HG03175 (cell line): ENCODE measurements at regions not wholly inside any gene's neighbourhood (a gene's known extent, or its start where the extent isn't known, plus 50 kb on each side); places are given as distances from the start of the nearest gene placed in this dataset.
"Not testable (repeated sequence)": the region's sequence is repeated elsewhere in the genome, so short reads cannot be mapped to it uniquely, and the experiment has no call there.

Experiments used
- ATAC-seq: cut with Tn5 transposase; IDR thresholded peaks from one replicate; pipeline ENCODE4 v1.9.1; 2021; ENCODE audit warnings: mild to moderate bottlenecking, moderate library complexity; ENCODE audit not compliant: unreplicated experiment

DNA sequence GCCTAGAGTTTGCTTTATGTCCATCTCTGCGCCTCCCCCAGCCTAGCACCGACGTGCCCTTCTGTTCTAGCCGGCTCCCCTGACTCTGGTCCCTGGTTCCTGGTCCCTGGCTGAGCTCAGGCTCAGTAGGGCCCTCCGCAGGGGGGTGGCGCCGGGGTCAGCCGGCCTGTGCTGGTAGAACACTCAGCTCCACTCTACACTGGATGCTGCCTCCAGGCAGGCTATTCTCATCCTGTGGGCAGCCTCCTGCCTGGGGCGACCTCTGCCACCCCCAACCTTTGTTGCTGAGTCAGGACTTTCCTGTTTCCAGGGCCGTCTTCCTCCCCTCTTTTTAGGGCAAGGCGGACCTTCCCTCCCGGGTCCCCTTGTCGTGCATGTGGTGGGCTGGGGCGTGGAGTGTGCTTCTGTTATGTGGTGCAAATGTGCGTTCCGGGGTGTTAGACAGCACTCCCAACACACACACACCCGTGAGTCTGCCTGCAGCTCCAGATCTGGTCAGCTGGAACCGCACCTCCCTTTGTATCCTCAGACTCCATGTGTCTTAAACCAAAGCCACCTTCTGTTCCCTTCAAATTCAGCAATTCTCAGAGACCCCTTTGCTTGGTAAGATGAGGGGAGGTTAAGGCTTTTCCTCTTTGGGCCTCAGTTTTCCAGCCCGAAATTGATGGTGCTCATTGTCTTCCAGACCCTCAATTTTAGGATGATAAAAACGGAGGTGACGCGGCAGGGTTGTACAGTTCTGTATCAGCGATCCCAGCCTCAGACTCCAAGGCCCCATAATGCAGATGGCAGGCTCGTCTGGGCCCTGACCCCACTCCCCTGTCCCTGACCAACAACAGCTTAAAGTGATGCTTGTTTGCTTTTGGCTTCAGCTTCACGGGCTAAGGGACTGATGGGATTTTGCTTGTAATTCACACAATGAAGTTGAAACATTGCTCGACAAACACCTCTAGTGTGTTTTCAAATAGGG lies 1327.9 kb downstream of the BRD1 start:
- no peak for ATAC-seq

DNA sequence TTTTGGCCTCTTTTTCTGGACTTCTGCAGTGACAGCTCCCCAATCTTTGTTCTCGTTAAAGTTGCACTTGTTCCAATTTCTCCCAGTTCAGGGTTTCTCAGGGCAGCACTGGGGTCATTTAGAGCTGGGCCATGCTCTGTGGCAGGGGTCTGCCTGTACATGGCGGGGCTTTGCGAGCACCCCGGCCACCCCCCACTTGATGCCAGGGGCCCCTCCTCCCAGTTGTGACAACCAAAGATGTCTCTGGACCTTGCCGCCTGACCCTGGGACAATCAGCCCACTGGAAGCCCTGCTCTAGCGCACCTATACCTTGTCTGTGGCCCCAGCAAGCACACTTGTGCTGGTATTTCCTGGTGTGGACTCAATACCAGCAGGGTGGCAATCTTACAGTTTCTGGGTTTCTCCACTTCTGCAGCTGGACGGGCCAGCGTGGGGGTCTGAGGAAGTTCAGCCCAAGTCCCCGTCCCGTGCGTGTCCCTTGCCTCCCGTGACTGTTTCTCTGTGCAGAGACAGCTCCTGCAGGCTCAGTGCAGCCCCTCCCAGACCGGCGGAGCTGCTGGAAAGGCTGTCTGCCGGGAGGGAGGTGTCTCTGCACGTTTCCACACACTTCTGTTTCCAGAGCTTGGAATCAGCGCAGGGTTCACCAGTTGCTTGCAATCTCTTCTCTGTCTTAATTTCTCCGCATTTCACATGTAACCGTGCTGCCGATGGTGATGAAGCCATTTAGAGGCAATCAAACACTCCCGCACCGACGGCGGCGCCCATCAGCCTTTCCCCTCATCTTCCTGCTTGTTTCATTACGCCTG lies 1328.9 kb downstream of the BRD1 start:
- no peak for ATAC-seq

DNA sequence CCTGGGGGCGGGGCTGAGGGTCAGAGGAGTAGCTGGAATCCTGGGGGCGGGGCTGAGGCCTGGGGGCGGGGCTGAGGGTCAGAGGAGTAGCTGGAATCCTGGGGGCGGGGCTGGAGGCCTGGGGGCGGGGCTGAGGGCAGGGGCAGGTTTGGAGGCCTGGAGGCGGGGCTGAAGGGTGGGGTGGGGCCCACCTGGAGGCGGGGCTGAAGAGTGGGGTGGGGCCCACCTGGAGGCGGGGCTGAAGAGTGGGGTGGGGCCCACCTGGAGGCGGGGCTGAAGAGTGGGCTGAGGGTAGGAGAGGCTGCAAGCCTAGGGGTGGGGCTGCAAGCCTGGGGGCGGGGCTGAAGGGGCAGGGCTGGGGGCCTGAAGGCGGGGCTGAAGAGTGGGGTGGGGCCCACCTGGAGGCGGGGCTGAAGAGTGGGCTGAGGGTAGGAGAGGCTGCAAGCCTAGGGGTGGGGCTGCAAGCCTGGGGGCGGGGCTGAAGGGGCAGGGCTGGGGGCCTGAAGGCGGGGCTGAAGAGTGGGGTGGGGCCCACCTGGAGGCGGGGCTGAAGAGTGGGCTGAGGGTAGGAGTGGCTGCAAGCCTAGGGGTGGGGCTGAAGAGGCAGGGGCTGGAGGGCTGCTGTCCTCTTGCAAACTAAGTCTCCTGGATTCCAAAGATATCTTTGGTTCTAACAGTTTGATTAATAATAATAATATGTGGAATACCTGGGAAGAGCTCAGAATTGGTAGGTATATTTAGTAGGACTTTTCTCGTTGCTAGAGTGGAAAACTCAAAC lies 1329.7 kb downstream of the BRD1 start:
- ATAC-seq, result not testable (repeated sequence)

DNA sequence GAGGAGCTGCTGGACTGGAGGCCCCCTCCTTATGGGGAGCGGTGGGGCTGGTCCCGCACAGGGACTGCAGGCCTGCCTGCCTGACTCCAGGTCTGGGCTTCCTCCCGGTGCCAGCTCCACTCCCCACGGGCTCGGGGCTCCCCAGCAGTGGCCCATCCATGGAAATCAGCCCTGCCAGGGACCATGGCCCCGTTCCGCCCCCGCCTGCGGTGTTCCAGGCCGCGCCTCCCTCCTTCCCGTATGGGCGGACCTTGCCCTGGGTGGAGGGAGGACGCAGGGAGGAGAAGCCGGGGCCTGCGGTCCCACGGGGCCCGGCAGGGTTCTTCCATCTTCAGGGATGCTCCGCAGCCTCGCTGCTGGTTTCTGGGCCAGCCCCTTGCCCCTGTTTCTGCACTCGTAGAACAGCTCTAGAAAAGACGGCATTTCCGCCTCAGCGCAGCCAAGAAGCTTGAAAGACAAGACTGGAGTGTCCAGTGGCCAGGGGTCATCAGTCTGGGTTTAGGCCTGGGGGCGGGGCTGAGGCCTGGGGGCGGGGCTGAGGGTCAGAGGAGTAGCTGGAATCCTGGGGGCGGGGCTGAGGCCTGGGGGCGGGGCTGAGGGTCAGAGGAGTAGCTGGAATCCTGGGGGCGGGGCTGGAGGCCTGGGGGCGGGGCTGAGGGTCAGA lies 1330.6 kb downstream of the BRD1 start:
- no peak for ATAC-seq

- no peak for ATAC-seq
These were observed 1331.3 kb downstream of the BRD1 start for GRCh38 chr22:48496226-48496845.

DNA sequence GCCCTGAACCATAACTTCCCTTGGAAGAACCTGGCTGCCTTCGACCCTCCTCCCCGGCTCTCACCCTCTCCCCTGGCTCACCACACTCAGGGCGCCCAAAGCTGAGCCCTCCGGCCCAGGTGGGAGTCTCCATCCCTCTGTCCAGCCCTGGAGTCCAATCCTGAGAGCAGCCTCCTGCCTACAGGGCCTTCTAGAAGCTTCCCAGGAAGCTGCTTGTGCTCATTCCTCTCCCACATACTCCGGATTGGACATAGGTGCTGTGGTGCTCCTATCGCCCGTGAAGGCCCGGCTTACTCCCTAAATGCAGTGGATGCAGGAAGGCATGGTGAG lies 1332.0 kb downstream of the BRD1 start:
- ATAC-seq, result no peak

DNA sequence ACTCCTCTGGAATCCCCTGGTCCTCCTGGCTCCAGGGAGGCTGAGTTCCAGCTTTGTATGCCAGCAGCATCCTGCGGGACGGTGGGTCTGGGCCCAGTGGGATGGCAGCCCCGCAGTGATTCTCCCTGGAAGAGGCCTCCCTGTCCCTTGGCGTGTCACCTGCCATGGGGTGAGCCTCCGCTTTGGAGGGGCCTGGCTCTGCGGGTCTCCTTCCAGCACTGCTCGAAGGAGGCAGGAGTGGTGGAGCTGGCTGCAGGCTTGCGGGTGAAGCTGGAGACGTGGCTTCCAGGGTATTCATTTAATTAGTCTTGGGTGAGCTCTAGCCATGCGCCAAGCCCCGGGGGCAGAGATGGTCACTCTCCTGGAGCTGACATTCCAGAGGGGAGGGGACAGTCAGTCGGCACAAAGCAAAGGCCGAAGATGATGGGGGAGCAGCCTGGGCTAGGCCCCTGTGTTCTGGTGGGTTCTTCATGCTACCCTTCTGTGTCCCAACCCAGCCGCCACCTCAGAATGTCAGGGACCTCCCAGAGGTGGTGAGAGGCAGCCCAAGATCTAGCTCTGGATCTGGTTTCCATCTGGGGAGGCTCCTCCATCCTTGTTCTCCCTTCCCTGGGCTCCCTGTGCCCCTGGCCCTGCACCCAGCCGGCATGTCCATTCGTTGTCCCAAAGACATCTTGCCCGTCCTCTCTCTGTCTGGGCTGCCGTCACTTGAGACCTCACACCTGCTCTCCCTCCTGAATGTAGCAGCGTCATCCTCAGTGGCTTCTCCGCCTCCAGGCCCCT lies 1332.5 kb downstream of the BRD1 start:
- no peak for ATAC-seq

DNA sequence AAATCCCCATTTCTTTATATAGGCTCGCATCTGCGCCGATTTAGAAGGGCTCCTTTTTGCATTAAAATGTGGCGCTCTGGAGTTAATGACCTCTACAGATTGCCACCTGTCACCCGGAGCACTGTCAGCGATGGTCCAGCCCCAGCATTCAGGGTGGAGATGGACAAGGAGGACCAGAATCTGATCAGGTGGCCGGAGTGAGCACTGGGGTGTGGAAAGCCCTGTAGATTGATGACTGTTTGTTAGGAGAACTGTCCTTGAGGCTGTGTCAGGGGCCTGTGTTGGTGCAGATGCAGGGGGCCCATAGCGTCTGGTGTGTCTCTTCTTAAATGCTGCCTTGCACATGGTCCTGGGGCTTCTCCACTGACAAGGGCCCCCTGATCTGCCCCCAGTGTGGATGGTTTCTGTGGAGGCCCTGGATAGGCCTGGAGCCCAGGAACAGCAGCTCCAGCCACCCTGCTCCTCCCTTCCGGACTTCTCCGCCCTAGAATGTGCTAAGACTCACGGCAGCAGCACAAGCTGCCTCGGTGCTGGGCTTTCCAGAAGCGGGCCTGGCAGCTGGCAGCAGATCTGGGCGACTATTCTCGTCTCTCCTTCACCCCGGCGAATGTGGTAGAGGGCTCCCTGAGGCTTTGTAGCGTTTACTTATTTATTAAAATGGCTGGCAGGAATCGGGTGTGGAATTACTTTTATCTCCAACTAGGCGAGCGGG lies 1333.3 kb downstream of the BRD1 start:
- no peak for ATAC-seq

DNA sequence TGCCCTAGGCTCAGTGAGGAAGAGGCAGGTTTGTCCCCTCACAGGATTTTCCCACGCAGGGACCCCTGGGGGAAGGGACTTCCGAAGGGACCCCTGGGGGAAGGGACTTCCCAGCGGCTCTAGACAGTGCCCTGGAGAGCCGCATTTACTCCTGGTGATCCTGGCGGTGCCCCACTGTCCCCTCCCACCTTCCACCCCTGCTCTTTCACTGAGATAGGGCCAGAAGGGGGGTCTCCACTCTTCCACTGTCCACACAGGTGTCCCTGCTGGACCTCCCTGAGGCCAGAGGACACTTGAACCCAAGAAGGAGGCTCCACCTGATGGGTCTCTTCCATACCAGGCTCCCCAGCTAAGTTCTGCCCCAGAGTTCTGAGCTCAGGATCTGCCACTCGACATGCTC lies 1333.9 kb downstream of the BRD1 start:
- ATAC-seq, result no peak

DNA sequence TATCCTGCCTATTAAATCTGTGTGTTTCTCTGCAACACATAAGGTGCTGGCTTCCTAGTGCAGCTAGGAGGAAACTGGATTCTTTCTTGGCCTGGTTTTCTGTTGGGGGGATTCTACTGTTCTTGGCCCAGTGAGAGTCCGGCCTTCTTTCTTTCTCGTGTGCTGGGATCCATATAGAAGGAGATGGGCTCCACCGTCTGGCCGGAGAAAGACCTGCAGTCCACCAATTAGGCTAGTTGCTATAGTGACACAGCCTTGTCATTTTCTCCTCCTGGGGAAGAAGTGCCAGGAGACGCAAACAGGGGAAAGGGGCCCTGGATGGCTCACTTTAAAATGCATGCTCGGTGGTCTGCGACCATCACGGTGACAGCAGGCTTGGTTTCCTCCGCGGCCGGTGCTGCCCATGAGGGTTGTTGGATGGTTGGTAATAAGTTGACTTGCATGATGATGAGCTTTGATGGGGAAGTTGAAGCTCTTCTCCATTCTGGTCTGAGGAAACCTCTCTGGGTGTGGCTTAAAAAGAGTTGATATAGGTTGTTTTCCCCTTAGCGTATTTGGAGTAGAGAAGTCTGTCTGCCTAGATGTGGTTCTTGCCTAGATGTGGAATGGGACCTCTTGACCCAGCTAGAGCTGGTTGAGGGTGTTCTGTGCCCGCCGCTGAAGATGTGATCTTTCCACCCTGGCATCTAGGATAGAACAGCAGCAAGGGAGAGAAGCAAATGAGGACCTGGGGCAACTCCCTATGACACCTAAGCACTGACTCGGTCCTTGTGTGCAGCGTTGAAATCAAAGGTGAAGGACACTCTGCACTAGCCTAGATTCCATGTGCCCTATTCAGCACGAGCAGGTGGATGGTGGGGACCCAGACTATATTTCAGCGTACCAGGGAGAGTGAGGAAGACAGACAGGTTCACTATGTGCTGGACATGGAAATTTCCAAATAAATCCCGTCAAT lies 1335.0 kb downstream of the BRD1 start:
- no peak for ATAC-seq

GRCh38 chr22:48491451-48491941 lies 1336.2 kb downstream of the BRD1 start:
- ATAC-seq, result no peak

DNA sequence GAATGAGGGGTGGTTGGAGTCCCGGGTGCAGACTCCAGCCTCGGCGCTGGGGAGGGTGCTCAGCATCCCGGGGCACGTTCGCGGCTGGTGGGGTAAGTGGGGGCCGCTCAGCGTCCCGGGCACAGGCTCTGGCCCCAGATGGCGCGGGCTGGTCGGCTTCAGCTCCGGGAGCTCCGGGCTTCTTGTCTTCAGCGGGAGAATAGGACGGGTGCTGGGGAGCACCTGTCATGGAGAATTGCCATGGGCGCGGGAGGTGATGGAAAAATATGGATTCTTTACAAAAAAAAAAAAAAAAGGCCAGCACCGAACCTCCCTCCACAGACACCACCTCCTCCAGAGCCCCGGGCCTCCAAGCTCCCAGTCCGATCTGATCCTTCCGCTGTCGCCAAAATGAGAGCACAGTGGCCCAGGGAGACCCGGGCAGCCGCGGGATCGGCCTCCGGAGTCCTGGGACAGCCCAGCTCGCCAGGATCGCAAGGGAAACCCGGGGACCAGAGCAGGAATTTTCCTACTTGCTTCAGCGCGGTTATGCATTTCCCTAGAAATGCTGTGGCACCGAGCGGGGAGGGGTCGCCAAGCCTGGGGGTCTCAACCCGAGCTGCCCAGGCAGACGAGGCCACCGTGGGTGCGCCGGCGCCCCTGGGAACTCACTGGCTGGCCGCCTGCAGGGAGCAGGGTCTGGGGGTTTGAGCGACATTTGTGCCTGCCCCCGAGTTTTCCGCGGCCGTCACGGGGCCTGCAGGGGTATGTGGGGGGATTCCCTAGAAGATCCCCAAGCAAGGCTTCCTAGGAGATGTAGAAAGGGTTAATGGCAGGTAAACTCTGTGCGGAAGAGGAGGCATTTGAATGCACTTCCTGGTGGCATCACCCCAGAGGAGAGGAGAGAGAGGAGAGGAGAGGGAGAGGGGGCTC lies 1336.9 kb downstream of the BRD1 start:
- no peak for ATAC-seq

DNA sequence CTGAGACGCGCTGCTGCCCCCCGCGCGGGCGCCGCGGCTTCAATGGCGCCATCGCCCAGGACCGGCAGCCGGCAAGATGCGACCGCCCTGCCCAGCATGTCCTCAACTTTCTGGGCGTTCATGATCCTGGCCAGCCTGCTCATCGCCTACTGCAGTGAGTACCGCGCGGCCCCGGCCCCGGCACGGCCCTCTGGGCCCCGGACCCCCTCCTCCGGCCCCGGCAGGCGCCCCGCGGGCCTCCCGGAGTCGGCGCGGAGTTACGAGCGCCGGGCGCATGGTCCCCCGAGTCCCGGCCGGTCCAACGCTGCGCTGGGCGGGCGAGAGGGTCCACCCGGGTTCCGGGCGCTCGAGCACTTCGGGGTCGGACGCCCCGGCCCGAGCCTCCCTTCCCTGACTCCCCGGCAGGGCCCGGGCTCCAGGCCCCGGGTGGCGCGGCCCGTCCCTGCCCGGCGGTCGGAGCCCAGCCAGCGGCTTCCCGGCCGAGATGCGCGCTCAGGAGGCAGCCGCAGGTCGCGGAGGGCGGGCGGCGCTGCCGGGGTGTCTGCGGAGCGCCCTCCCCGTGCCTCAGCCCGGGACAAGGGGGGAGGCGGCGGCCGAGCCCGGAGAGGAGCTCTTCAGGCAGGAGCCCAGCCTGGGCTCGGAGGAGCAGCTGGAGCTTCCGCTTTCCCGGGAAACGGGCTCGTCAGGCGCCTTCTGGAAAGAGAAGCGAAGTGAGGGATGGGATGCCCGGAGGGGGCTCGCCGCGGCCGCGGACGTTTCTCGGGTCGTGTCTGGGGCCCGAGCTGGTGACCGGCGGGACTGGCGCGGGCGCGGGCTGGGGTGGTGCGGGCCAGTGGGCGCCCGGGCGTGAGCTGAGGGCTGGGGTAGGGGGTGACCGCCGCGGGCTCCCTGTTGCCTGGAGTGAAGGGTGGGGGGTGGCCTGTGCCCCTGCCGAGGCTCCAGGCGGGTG lies 1337.8 kb downstream of the BRD1 start:
- ATAC-seq, result no peak

- no peak for ATAC-seq
These were observed 1338.8 kb downstream of the BRD1 start for GRCh38 chr22:48488611-48489511.
